ENCODE measurements at regions not wholly inside any gene's neighbourhood (a gene's known extent, or its start where the extent isn't known, plus 50 kb on each side); places are given as distances from the start of the nearest gene placed in this dataset.

- H2AK5ac ChIP-seq (ENCODE audit: insufficient read length, low read length): no peak overlapping the region
- H3K9ac ChIP-seq (ENCODE audit: extremely low read depth, insufficient read length, low read length): no peak overlapping the region
- no peaks in the 10 kb centered on the region for H3K9me3 ChIP-seq (ENCODE audit: control insufficient read depth, low read depth, low read length)
- H2BK120ac ChIP-seq (ENCODE audit: low read depth, low read length, poor library complexity, severe bottlenecking): no peak overlapping the region
- H3K27ac ChIP-seq (ENCODE audit: insufficient read length, low read depth, low read length): no peak overlapping the region
- H3K79me1 ChIP-seq (ENCODE audit: insufficient read depth, low read depth, low read length, poor library complexity, severe bottlenecking): no peaks in the 10 kb centered on the region
- Mint-ChIP-seq H3K9me3 (peaks cover 1 to 5% of the 10 kb centered on the region in 2 experiments; a peak in 3 of 5 replicates), H3K27me3 (ENCODE audit: low read depth) (no peaks in the 10 kb centered on the region), H3K4me1 (no peaks in the 10 kb centered on the region), H3K4me3 (no peak overlapping the region), H3K27ac (0 out of 7 replicates have a peak overlapping the region, but pooled peaks of 1 of the 3 experiments have one; percentile 10), H3K36me3 (ENCODE audit: insufficient read depth in 1 of 3, low read depth in 3 of 3) (no peaks in the 10 kb centered on the region; a peak in 1 of 7 replicates)
- no peaks in the 10 kb centered on the region for H3K79me2 ChIP-seq (ENCODE audit: insufficient read depth, low read length)
- no peak overlapping the region for H3K18ac ChIP-seq (ENCODE audit: insufficient read length, low read depth, low read length)
- no peak overlapping the region for H2BK12ac ChIP-seq (ENCODE audit: insufficient read length, low read depth, low read length)
- H4K91ac ChIP-seq (ENCODE audit: insufficient read length, low read depth, low read length): no peak overlapping the region
- H3K23me2 ChIP-seq (ENCODE audit: insufficient read length, low read depth, low read length, poor library complexity, severe bottlenecking): no peaks in the 10 kb centered on the region
- no peaks in the 10 kb centered on the region for H3K27me3 ChIP-seq (ENCODE audit: insufficient read depth, low read length)
- H3K56ac ChIP-seq (ENCODE audit: insufficient read length, low read depth, low read length): no peak overlapping the region
- no peak overlapping the region for H3K4me2 ChIP-seq (ENCODE audit: insufficient read depth, insufficient read length, low read length)
- H2BK20ac ChIP-seq (ENCODE audit: low read depth, low read length, poor library complexity, severe bottlenecking): no peak overlapping the region
- no peak overlapping the region for H2BK5ac ChIP-seq (ENCODE audit: insufficient read length, low read length)
- WGBS (ENCODE audit: extremely low coverage, insufficient read length, low lambda C conversion rate): no CpG with 5 or more reads among the region's 8 CpGs
- no peak overlapping the region for H4K5ac ChIP-seq (ENCODE audit: insufficient read length, low read depth, low read length)
- no peak overlapping the region for H3T11ph ChIP-seq (ENCODE audit: low read length)
- no peaks in the 10 kb centered on the region for H3K4me1 ChIP-seq (ENCODE audit: insufficient read depth, low read length)
- H2AFZ ChIP-seq (ENCODE audit: low read length): no peak overlapping the region
- peak; percentile 25 for DNase-seq
- H3K14ac ChIP-seq (ENCODE audit: insufficient read depth, low read length): no peak overlapping the region
- no peaks in the 10 kb centered on the region for H4K20me1 ChIP-seq (ENCODE audit: control insufficient read depth, insufficient read depth, insufficient read length)
- no peak overlapping the region for H2BK15ac ChIP-seq (ENCODE audit: low read depth, low read length)
- no peak overlapping the region for H3K23ac ChIP-seq (ENCODE audit: insufficient read length, low read depth, low read length)
- no peak overlapping the region for H4K8ac ChIP-seq (replicated peaks; ENCODE audit: insufficient read length, low read depth, low read length)
- H3K4ac ChIP-seq (ENCODE audit: low read depth, low read length): no peak overlapping the region
- TF ChIP-seq, protein P1, sequence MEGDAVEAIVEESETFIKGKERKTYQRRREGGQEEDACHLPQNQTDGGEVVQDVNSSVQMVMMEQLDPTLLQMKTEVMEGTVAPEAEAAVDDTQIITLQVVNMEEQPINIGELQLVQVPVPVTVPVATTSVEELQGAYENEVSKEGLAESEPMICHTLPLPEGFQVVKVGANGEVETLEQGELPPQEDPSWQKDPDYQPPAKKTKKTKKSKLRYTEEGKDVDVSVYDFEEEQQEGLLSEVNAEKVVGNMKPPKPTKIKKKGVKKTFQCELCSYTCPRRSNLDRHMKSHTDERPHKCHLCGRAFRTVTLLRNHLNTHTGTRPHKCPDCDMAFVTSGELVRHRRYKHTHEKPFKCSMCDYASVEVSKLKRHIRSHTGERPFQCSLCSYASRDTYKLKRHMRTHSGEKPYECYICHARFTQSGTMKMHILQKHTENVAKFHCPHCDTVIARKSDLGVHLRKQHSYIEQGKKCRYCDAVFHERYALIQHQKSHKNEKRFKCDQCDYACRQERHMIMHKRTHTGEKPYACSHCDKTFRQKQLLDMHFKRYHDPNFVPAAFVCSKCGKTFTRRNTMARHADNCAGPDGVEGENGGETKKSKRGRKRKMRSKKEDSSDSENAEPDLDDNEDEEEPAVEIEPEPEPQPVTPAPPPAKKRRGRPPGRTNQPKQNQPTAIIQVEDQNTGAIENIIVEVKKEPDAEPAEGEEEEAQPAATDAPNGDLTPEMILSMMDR (conservative IDR thresholded peaks at IDR 0.05): no peak
Measured at GRCh38 chr6:92586236-92586977, 833.0 kb downstream of the EPHA7 start.

Measured in H9 (cell line).